H1 (cell line): ENCODE measurements at regions not wholly inside any gene's neighbourhood (a gene's known extent, or its start where the extent isn't known, plus 50 kb on each side); places are given as distances from the start of the nearest gene placed in this dataset.

Experiments
- CTCF ChIA-PET: fragments of 300-600 bp; sonication (Branson Sonifier 250); formaldehyde crosslinking; loops from one replicate; lab custom pipeline; 2021; ENCODE audit not compliant: partially characterized antibody; lab: Charles Lee
- POLR2A ChIA-PET: fragments of 300-600 bp; sonication (Branson Sonifier 250); formaldehyde crosslinking; loops from one replicate; lab custom pipeline; 2021; ENCODE audit warnings: inconsistent platforms; ENCODE audit not compliant: partially characterized antibody; lab: Charles Lee
- DNase-seq, 2 experiments: peaks; one replicate each; pipeline versions ENCODE4 v3.0.0 to v3.0.0-alpha.2; 2010 to 2022; ENCODE audit warnings: low spot score in 2 of 2, low read depth in 1 of 2, mixed read lengths in 1 of 2
- FAIRE-seq: peaks from 2 replicates; lab custom pipeline; 2011; peaks lifted over from hg19 to GRCh38; lab: Jason Lieb, UNC
- H2AFZ ChIP-seq: 2 replicates; pipeline ENCODE4 v1.8.1; 2012; ENCODE audit warnings: low read length, inconsistent platforms
- H2AK5ac ChIP-seq: 2 replicates; pipeline ENCODE4 v1.6.1; 2013; ENCODE audit warnings: low read depth, low read length
- H2BK120ac ChIP-seq: replicated peaks from 2 replicates; pipeline ENCODE3; 2013; ENCODE audit warnings: low read depth, low read length, inconsistent platforms
- H2BK12ac ChIP-seq: 2 replicates; pipeline ENCODE4 v1.6.1; 2013; ENCODE audit warnings: low read depth, low read length
- H2BK15ac ChIP-seq: 2 replicates; pipeline ENCODE4 v1.6.1; 2013; ENCODE audit warnings: low read length
- H2BK20ac ChIP-seq: 2 replicates; pipeline ENCODE4 v1.6.1; 2013; ENCODE audit warnings: low read length
- H2BK5ac ChIP-seq: 2 replicates; pipeline ENCODE4 v1.6.1; 2013; ENCODE audit warnings: low read depth, low read length
- H3K14ac ChIP-seq: 2 replicates; pipeline ENCODE4 v1.6.1; 2013; ENCODE audit warnings: inconsistent platforms; ENCODE audit not compliant: insufficient read length
- H3K18ac ChIP-seq: 2 replicates; pipeline ENCODE4 v1.6.1; 2013; ENCODE audit warnings: low read length; ENCODE audit errors: extremely low read depth
- H3K23ac ChIP-seq: 2 replicates; pipeline ENCODE4 v1.6.1; 2013; ENCODE audit warnings: inconsistent platforms; ENCODE audit not compliant: insufficient read length
- H3K23me2 ChIP-seq: 2 replicates; pipeline ENCODE4 v1.6.1; 2013; ENCODE audit warnings: low read depth, low read length
- H3K27ac ChIP-seq: 2 replicates; pipeline ENCODE4 v1.6.1; 2011; ENCODE audit warnings: low read depth, low read length, inconsistent platforms
- H3K27me3 ChIP-seq, 4 experiments: replicated peaks in 1 of 4; 1 replicate in 1 of 4; 2 replicates in 3 of 4; pipeline versions ENCODE4 v1.6.1 to v1.8.1; 2011 to 2013; ENCODE audit warnings: low read length in 3 of 4, mild to moderate bottlenecking in 3 of 4, inconsistent platforms in 2 of 4, mixed read lengths in 2 of 4, moderate library complexity in 1 of 4; ENCODE audit not compliant: control insufficient read depth in 3 of 4, insufficient read depth in 3 of 4; ENCODE audit errors: extremely low read depth in 1 of 4
- H3K36me3 ChIP-seq, 4 experiments: 2 replicates each; pipeline versions ENCODE4 v1.6.1 to v1.8.1; 2011 to 2013; ENCODE audit warnings: mild to moderate bottlenecking in 4 of 4, low read length in 3 of 4, moderate library complexity in 2 of 4, control low read depth in 1 of 4, inconsistent platforms in 1 of 4; ENCODE audit not compliant: insufficient read depth in 4 of 4, control insufficient read depth in 2 of 4
- H3K4ac ChIP-seq: replicated peaks from 2 replicates; pipeline ENCODE3; 2013; ENCODE audit warnings: low read length, low read depth, mixed read lengths, inconsistent platforms; ENCODE audit not compliant: insufficient read length
- H3K4me1 ChIP-seq, 4 experiments: replicated peaks in 1 of 4; 1 replicate in 1 of 4; 2 replicates in 3 of 4; pipeline versions ENCODE4 v1.6.1 to v1.8.1; 2011 to 2013; ENCODE audit warnings: low read length in 3 of 4, inconsistent platforms in 2 of 4, mixed read lengths in 1 of 4; ENCODE audit not compliant: insufficient read depth in 4 of 4, control insufficient read depth in 3 of 4
- H3K4me2 ChIP-seq, 2 experiments: 2 replicates each; pipeline versions ENCODE4 v1.6.1 to v1.8.1; 2011 to 2013; ENCODE audit warnings: low read depth in 2 of 2, low read length in 2 of 2, control low read depth in 1 of 2, inconsistent platforms in 1 of 2, mild to moderate bottlenecking in 1 of 2; ENCODE audit not compliant: insufficient read depth in 1 of 2
- H3K4me3 ChIP-seq, 4 experiments: fragments of 200-600, 300-600 bp in 1 of 4; sonication (generic), shearing (Covaris generic), sonication (Bioruptor Twin) in 1 of 4; 2 replicates each; pipeline versions ENCODE4 v1.5.1 to v1.8.1; 2011 to 2016; ENCODE audit warnings: low read length in 4 of 4, low read depth in 3 of 4, control low read depth in 2 of 4, inconsistent platforms in 2 of 4, mild to moderate bottlenecking in 2 of 4, mixed read lengths in 1 of 4, moderate library complexity in 1 of 4; ENCODE audit not compliant: insufficient read depth in 2 of 4; ENCODE audit errors: extremely low read depth in 1 of 4
- H3K56ac ChIP-seq: replicated peaks from 2 replicates; pipeline ENCODE3; 2013; ENCODE audit warnings: low read depth, mild to moderate bottlenecking, mixed read lengths, low read length, inconsistent platforms; ENCODE audit not compliant: insufficient read length
- H3K79me1 ChIP-seq: 2 replicates; pipeline ENCODE4 v1.6.1; 2013; ENCODE audit warnings: low read depth, low read length, control low read depth
- H3K79me2 ChIP-seq, 2 experiments: 2 replicates each; pipeline versions ENCODE4 v1.6.1 to v1.8.1; 2012 to 2013; ENCODE audit warnings: low read length in 2 of 2, mild to moderate bottlenecking in 2 of 2, inconsistent platforms in 1 of 2; ENCODE audit not compliant: insufficient read depth in 2 of 2, control insufficient read depth in 1 of 2
- H3K9ac ChIP-seq, 4 experiments: replicated peaks in 1 of 4; 1 replicate in 1 of 4; 2 replicates in 3 of 4; pipeline versions ENCODE4 v1.6.1 to v1.8.1; 2011 to 2013; ENCODE audit warnings: low read depth in 3 of 4, low read length in 3 of 4, control low read depth in 2 of 4, mild to moderate bottlenecking in 2 of 4, moderate library complexity in 2 of 4, inconsistent platforms in 1 of 4; ENCODE audit errors: extremely low read depth in 1 of 4
- H3K9me3 ChIP-seq, 2 experiments: 2 replicates each; pipeline versions ENCODE4 v1.6.1 to v1.8.1; 2012 to 2013; ENCODE audit warnings: mild to moderate bottlenecking in 2 of 2, moderate library complexity in 2 of 2, control low read depth in 1 of 2, inconsistent platforms in 1 of 2, low read depth in 1 of 2, low read length in 1 of 2, mixed read lengths in 1 of 2; ENCODE audit not compliant: insufficient read depth in 2 of 2
- H4K20me1 ChIP-seq, 2 experiments: replicated peaks in 1 of 2; 2 replicates each; pipeline versions ENCODE3 to v1.8.1; 2011 to 2013; ENCODE audit warnings: inconsistent platforms in 2 of 2, low read length in 2 of 2, mild to moderate bottlenecking in 1 of 2; ENCODE audit not compliant: insufficient read depth in 2 of 2, control insufficient read depth in 1 of 2
- H4K5ac ChIP-seq: 2 replicates; pipeline ENCODE4 v1.6.1; 2013; ENCODE audit warnings: low read length, low read depth, mixed read lengths, inconsistent platforms; ENCODE audit not compliant: insufficient read length
- H4K8ac ChIP-seq: 2 replicates; pipeline ENCODE4 v1.8.0; 2013; ENCODE audit warnings: mild to moderate bottlenecking, moderate library complexity, low read length, inconsistent platforms; ENCODE audit not compliant: insufficient read depth; ENCODE audit errors: extremely low read depth
- H4K91ac ChIP-seq: replicated peaks from 2 replicates; pipeline ENCODE3; 2013; ENCODE audit warnings: low read length, mixed read lengths, inconsistent platforms; ENCODE audit not compliant: insufficient read length
- BCL11A ChIP-seq, 2 experiments: IDR thresholded peaks; one replicate each; pipeline ENCODE4 v1.6.1; 2011; ENCODE audit warnings: low read depth in 2 of 2, low read length in 2 of 2, mild to moderate bottlenecking in 2 of 2
- EGR1 ChIP-seq: IDR thresholded peaks from 2 replicates; pipeline ENCODE4 v1.6.1; 2011; ENCODE audit warnings: low read depth, low read length, borderline replicate concordance
- EP300 ChIP-seq, 2 experiments: IDR thresholded peaks; 1 replicate in 1 of 2; 2 replicates in 1 of 2; pipeline ENCODE4 v1.6.1; 2011 to 2012; ENCODE audit warnings: low read depth in 2 of 2, low read length in 2 of 2, mild to moderate bottlenecking in 2 of 2, borderline replicate concordance in 1 of 2, inconsistent platforms in 1 of 2, moderate library complexity in 1 of 2
- JUN ChIP-seq: IDR thresholded peaks from 2 replicates; pipeline ENCODE4 v1.6.1; 2011; ENCODE audit warnings: low read depth, mild to moderate bottlenecking, improper control_type of control experiment, low read length
- POU5F1 ChIP-seq: IDR thresholded peaks from 2 replicates; pipeline ENCODE4 v1.6.1; 2011; ENCODE audit warnings: low read depth, mild to moderate bottlenecking, low read length, moderate library complexity
- RBBP5 ChIP-seq: IDR thresholded peaks from 2 replicates; pipeline ENCODE4 v1.7.1; 2012; ENCODE audit warnings: low read depth, mild to moderate bottlenecking, inconsistent platforms, low read length, moderate library complexity, borderline replicate concordance
- SP4 ChIP-seq: IDR thresholded peaks from 2 replicates; pipeline ENCODE4 v1.6.1; 2012; ENCODE audit warnings: low read length, inconsistent platforms
- WGBS, 2 experiments: shearing (Covaris generic) in 1 of 2; methylation state at CpG; one replicate each; pipeline versions ENCODE4 v1.1.6 to v1.1.7; 2013 to 2015; ENCODE audit warnings: low lambda C conversion rate in 2 of 2, mixed read lengths in 2 of 2, inconsistent platforms in 1 of 2, low coverage in 1 of 2, missing lambda C conversion rate in 1 of 2; ENCODE audit not compliant: insufficient replicate concordance in 2 of 2, insufficient coverage in 1 of 2, insufficient read length in 1 of 2; ENCODE audit errors: extremely low coverage in 1 of 2, missing lambda C conversion rate in 1 of 2; 5-methylcytosine and 5-hydroxymethylcytosine counted together

DNA sequence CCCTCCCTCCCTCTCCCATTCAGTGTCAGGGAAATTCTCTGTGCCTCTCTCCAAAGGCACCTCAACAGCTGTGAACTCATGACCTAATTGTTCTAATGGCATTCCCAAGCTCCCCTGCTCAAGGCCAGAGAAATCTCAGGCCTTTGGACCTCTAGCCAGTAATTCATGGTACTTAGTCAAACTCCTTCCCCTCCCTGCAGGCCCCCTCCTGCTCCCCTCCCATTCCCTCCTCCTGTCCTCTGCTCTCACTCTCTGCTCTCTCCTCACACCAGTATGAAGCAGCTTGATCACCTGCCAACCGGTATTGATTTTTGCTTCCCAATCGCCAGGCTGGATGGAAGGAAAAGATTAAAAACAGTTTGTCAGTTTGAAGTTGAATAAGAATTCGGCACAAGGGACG, 370.5 kb upstream of the PBX1 start:
- no peak for DNase-seq
- CTCF ChIA-PET: interaction anchor here (0.6 kb wide), 1 partner anchor 770 kb away, joined by 3 read pairs; no protein-coding TSS in a partner anchor
- Histone ChIP-seq H4K5ac (no peak overlapping the region), H3K14ac (no peak overlapping the region), H3K4me1 (peaks cover 0 to 5% (median 0%) of the 10 kb centered on the region in 4 experiments; a peak in 1 of 7 replicates), H3K79me1 (no peaks in the 10 kb centered on the region), H3K36me3 (no peaks in the 10 kb centered on the region), H3K23me2 (no peaks in the 10 kb centered on the region), H2AK5ac (no peak overlapping the region), H3K27me3 (no peaks in the 10 kb centered on the region), H4K8ac (no peak overlapping the region), H2BK5ac (no peak overlapping the region), H3K4ac (no peak overlapping the region), H3K56ac (no peak overlapping the region), H3K4me3 (no peak overlapping the region)
- TF ChIP-seq EGR1: no peak
- no peak for TF ChIP-seq BCL11A (IDR thresholded peaks at IDR 0.05; ENCODE audit: low read depth in 2 of 2, low read length in 2 of 2)
- TF ChIP-seq JUN: no peak
- TF ChIP-seq RBBP5: no peak
- no peak for TF ChIP-seq POU5F1
- no peak for TF ChIP-seq SP4
- TF ChIP-seq EP300 (IDR thresholded peaks at IDR 0.05; ENCODE audit: borderline replicate concordance in 1 of 2, low read depth in 2 of 2, low read length in 2 of 2): no peak
- TF ChIP-seq, all 59 proteins: peak for 0
- Histone ChIP-seq H2BK12ac (no peak overlapping the region), H3K4me2 (no peak overlapping the region), H3K27ac (no peak overlapping the region), H3K79me2 (no peaks in the 10 kb centered on the region), H4K91ac (no peak overlapping the region), H2AFZ (0 out of 2 replicates have a peak overlapping the region, but pooled peaks have one; percentile 19), H2BK15ac (no peak overlapping the region), H3K9ac (no peak overlapping the region), H3K23ac (no peak overlapping the region), H2BK20ac (no peak overlapping the region), H2BK120ac (no peak overlapping the region), H3K9me3 (no peaks in the 10 kb centered on the region), H3K18ac (no peak overlapping the region), H4K20me1 (no peaks in the 10 kb centered on the region)
- 80% methylated on average over 4 of the region's 4 CpGs; no CpG with 5 or more reads in 1 of the 2 experiments for WGBS, 2 experiments
- POLR2A ChIA-PET: no interaction called here
- FAIRE-seq: no peak
